Duodenal mucosa (tissue), 2 donors: ENCODE measurements at regions not wholly inside any gene's neighbourhood (a gene's known extent, or its start where the extent isn't known, plus 50 kb on each side); places are given as distances from the start of the nearest gene placed in this dataset.

Source experiments
- H3K27ac ChIP-seq: one replicate; pipeline ENCODE4 v1.7.0; 2013; ENCODE audit warnings: low read depth, low read length
- H3K27me3 ChIP-seq, 2 donors: one replicate each; pipeline ENCODE4 v1.7.0; 2013; ENCODE audit warnings: low read length in 2 of 2, control low read depth in 1 of 2; ENCODE audit not compliant: insufficient read depth in 2 of 2, control insufficient read depth in 1 of 2
- H3K36me3 ChIP-seq, 2 donors: one replicate each; pipeline ENCODE4 v1.7.0; 2013; ENCODE audit warnings: low read length in 2 of 2, control low read depth in 1 of 2; ENCODE audit not compliant: insufficient read depth in 2 of 2, control insufficient read depth in 1 of 2
- H3K4me1 ChIP-seq, 2 donors: one replicate each; pipeline ENCODE4 v1.7.0; 2013; ENCODE audit warnings: low read length in 2 of 2, control low read depth in 1 of 2; ENCODE audit not compliant: insufficient read depth in 2 of 2, control insufficient read depth in 1 of 2
- H3K4me3 ChIP-seq, 2 donors: one replicate each; pipeline ENCODE4 v1.7.0; 2013; ENCODE audit warnings: low read length in 2 of 2, low read depth in 1 of 2
- H3K9ac ChIP-seq, 2 donors: one replicate each; pipeline ENCODE4 v1.7.0; 2013; ENCODE audit warnings: low read length in 2 of 2, low read depth in 1 of 2
- H3K9me3 ChIP-seq, 2 donors: one replicate each; pipeline ENCODE4 v1.7.0; 2013; ENCODE audit warnings: low read length in 2 of 2, control low read depth in 1 of 2; ENCODE audit not compliant: control insufficient read depth in 1 of 2

- H3K9me3 ChIP-seq = no peaks in the 10 kb centered on the region
- no peak overlapping the region for H3K4me3 ChIP-seq
- no peaks in the 10 kb centered on the region for H3K4me1 ChIP-seq
- no peaks in the 10 kb centered on the region for H3K36me3 ChIP-seq
- no peaks in the 10 kb centered on the region for H3K27me3 ChIP-seq
- no peak overlapping the region for H3K27ac ChIP-seq
- H3K9ac ChIP-seq = no peak overlapping the region
Observed at GRCh38 chr4:32950866-32951265, 2230.7 kb downstream of the PCDH7 start.

- Histone ChIP-seq H3K27me3 (no peaks in the 10 kb centered on the region), H3K9me3 (no peaks in the 10 kb centered on the region), H3K4me1 (no peaks in the 10 kb centered on the region), H3K9ac (no peak overlapping the region), H3K4me3 (no peak overlapping the region), H3K27ac (no peak overlapping the region), H3K36me3 (no peaks in the 10 kb centered on the region)
Observed at GRCh38 chr4:32958586-32958985, 2238.4 kb downstream of the PCDH7 start.

- Histone ChIP-seq H3K9ac (no peak overlapping the region), H3K4me3 (no peak overlapping the region), H3K27ac (no peak overlapping the region), H3K27me3 (no peaks in the 10 kb centered on the region), H3K4me1 (no peaks in the 10 kb centered on the region), H3K9me3 (no peaks in the 10 kb centered on the region), H3K36me3 (no peaks in the 10 kb centered on the region)
Observed at GRCh38 chr4:32962100-32962499, 2241.9 kb downstream of the PCDH7 start.

- Histone ChIP-seq H3K9me3 (peaks cover 0 to 7% of the 10 kb centered on the region in 2 donors), H3K27ac (no peak overlapping the region), H3K4me1 (no peaks in the 10 kb centered on the region), H3K36me3 (no peaks in the 10 kb centered on the region), H3K9ac (no peak overlapping the region), H3K4me3 (no peak overlapping the region), H3K27me3 (no peaks in the 10 kb centered on the region)
Observed at GRCh38 chr4:32985256-32985655, 2265.1 kb downstream of the PCDH7 start.

- peaks cover 0 to 4% of the 10 kb centered on the region in 2 donors for H3K9me3 ChIP-seq
- no peak overlapping the region for H3K9ac ChIP-seq
- no peaks in the 10 kb centered on the region for H3K4me1 ChIP-seq
- H3K4me3 ChIP-seq = no peak overlapping the region
- no peaks in the 10 kb centered on the region for H3K27me3 ChIP-seq
- no peaks in the 10 kb centered on the region for H3K36me3 ChIP-seq
- no peak overlapping the region for H3K27ac ChIP-seq
Observed at GRCh38 chr4:32986236-32986635, 2266.1 kb downstream of the PCDH7 start.

GRCh38 chr4:32987111-32987510 lies 2266.9 kb downstream of the PCDH7 start:
- Histone ChIP-seq H3K9ac (no peak overlapping the region), H3K36me3 (no peaks in the 10 kb centered on the region), H3K27me3 (no peaks in the 10 kb centered on the region), H3K4me3 (no peak overlapping the region), H3K27ac (no peak overlapping the region), H3K9me3 (peaks cover 0 to 4% of the 10 kb centered on the region in 2 donors), H3K4me1 (no peaks in the 10 kb centered on the region)

GRCh38 chr4:32988165-32988811 lies 2268.1 kb downstream of the PCDH7 start:
- H3K27ac ChIP-seq = no peak overlapping the region
- H3K4me3 ChIP-seq = no peak overlapping the region
- peaks cover 0 to 4% of the 10 kb centered on the region in 2 donors for H3K9me3 ChIP-seq
- H3K4me1 ChIP-seq = no peaks in the 10 kb centered on the region
- no peaks in the 10 kb centered on the region for H3K36me3 ChIP-seq
- no peak overlapping the region for H3K9ac ChIP-seq
- H3K27me3 ChIP-seq = no peaks in the 10 kb centered on the region

- Histone ChIP-seq H3K9me3 (no peaks in the 10 kb centered on the region), H3K4me1 (no peaks in the 10 kb centered on the region), H3K27me3 (no peaks in the 10 kb centered on the region), H3K4me3 (no peak overlapping the region), H3K36me3 (no peaks in the 10 kb centered on the region), H3K9ac (no peak overlapping the region), H3K27ac (no peak overlapping the region)
Observed at GRCh38 chr4:32991663-32992062, 2271.5 kb downstream of the PCDH7 start.

- no peak overlapping the region for H3K4me3 ChIP-seq
- no peaks in the 10 kb centered on the region for H3K36me3 ChIP-seq
- no peak overlapping the region for H3K9ac ChIP-seq
- no peaks in the 10 kb centered on the region for H3K27me3 ChIP-seq
- no peaks in the 10 kb centered on the region for H3K4me1 ChIP-seq
- H3K27ac ChIP-seq = no peak overlapping the region
- H3K9me3 ChIP-seq = no peaks in the 10 kb centered on the region
Observed at GRCh38 chr4:32994981-32995881, 2275.1 kb downstream of the PCDH7 start.

- no peaks in the 10 kb centered on the region for H3K4me1 ChIP-seq
- H3K36me3 ChIP-seq = no peaks in the 10 kb centered on the region
- H3K9me3 ChIP-seq = no peaks in the 10 kb centered on the region
- H3K9ac ChIP-seq = no peak overlapping the region
- no peak overlapping the region for H3K27ac ChIP-seq
- no peak overlapping the region for H3K4me3 ChIP-seq
- H3K27me3 ChIP-seq = no peaks in the 10 kb centered on the region
Observed at GRCh38 chr4:33013282-33013681, 2293.1 kb downstream of the PCDH7 start.
